WTC11 (cell line): ENCODE measurements at regions not wholly inside any gene's neighbourhood (a gene's known extent, or its start where the extent isn't known, plus 50 kb on each side); places are given as distances from the start of the nearest gene placed in this dataset.

ENCODE experiments used
- ATAC-seq: fragments of 200-7000 bp; cut with Tn5 transposase; 2 replicates; pipeline ENCODE4 v1.10.0; 2021; ENCODE audit warnings: mild to moderate bottlenecking, moderate library complexity
- CTCF ChIA-PET: fragments of 300-600 bp; sonication (Branson Sonifier 250); formaldehyde crosslinking; loops from one replicate; lab custom pipeline; 2021; ENCODE audit warnings: antibody characterized with exemption; lab: Charles Lee
- POLR2A ChIA-PET: fragments of 350-600 bp; sonication (Branson Sonifier 250); formaldehyde crosslinking; loops from one replicate; lab custom pipeline; 2021; ENCODE audit warnings: antibody characterized with exemption; lab: Charles Lee
- DNase-seq: peaks from one replicate; pipeline ENCODE4 v3.0.0; 2021; ENCODE audit warnings: low spot score
- H3K27ac Mint-ChIP-seq: 2 replicates; pipeline ENCODE4 v1.8.0; 2021; ENCODE audit warnings: mixed read lengths
- H3K27me3 Mint-ChIP-seq: 2 replicates; pipeline ENCODE4 v1.8.0; 2021; ENCODE audit warnings: low read depth, mild to moderate bottlenecking, moderate library complexity, mixed read lengths
- H3K36me3 Mint-ChIP-seq: 2 replicates; pipeline ENCODE4 v1.8.0; 2021; ENCODE audit warnings: mixed read lengths
- H3K4me1 Mint-ChIP-seq: 2 replicates; pipeline ENCODE4 v1.8.0; 2022; ENCODE audit warnings: mixed read lengths
- H3K4me3 Mint-ChIP-seq: 2 replicates; pipeline ENCODE4 v1.8.0; 2021; ENCODE audit warnings: mild to moderate bottlenecking, moderate library complexity, mixed read lengths
- H3K9me3 Mint-ChIP-seq: 2 replicates; pipeline ENCODE4 v1.8.0; 2021; ENCODE audit warnings: mixed read lengths
- ARID4B ChIP-seq: sonication (generic); formaldehyde crosslinking; IDR thresholded peaks from 2 replicates; pipeline ENCODE4 v1.8.0; 2023; ENCODE audit warnings: missing genetic modification reagents, mild to moderate bottlenecking, borderline replicate concordance
- CBFB ChIP-seq: sonication (generic); formaldehyde crosslinking; IDR thresholded peaks from 2 replicates; pipeline ENCODE4 v1.8.1; 2022; ENCODE audit warnings: mild to moderate bottlenecking, low read depth, missing genetic modification reagents
- E2F1 ChIP-seq: sonication (generic); formaldehyde crosslinking; IDR thresholded peaks from 2 replicates; pipeline ENCODE4 v1.8.0; 2022; ENCODE audit warnings: mild to moderate bottlenecking, missing genetic modification reagents
- EMX1 ChIP-seq: fragments of 250-450 bp; sonication (Bioruptor Pico); IDR thresholded peaks from 2 replicates; pipeline ENCODE4 v1.8.0; 2021; ENCODE audit warnings: mild to moderate bottlenecking
- ESRRA ChIP-seq: sonication (generic); formaldehyde crosslinking; IDR thresholded peaks from 2 replicates; pipeline ENCODE4 v1.8.1; 2022; ENCODE audit warnings: mild to moderate bottlenecking, missing genetic modification reagents, borderline replicate concordance
- GTF2I ChIP-seq: fragments of 250-450 bp; sonication (Bioruptor Pico); conservative IDR thresholded peaks from 2 replicates; pipeline ENCODE4 v1.4.0; 2021; ENCODE audit warnings: mild to moderate bottlenecking
- IRF2 ChIP-seq: sonication (generic); formaldehyde crosslinking; IDR thresholded peaks from 2 replicates; pipeline ENCODE4 v1.8.0; 2022; ENCODE audit warnings: low read depth, missing genetic modification reagents, borderline replicate concordance
- NFE2L1 ChIP-seq: sonication (generic); formaldehyde crosslinking; IDR thresholded peaks from 2 replicates; pipeline ENCODE4 v1.8.1; 2023; ENCODE audit warnings: missing genetic modification reagents
- NFYB ChIP-seq: sonication (generic); formaldehyde crosslinking; conservative IDR thresholded peaks from 2 replicates; pipeline ENCODE4 v1.8.0; 2022; ENCODE audit warnings: low read depth, missing genetic modification reagents
- RELA ChIP-seq: sonication (generic); formaldehyde crosslinking; IDR thresholded peaks from 2 replicates; pipeline ENCODE4 v1.8.1; 2022; ENCODE audit warnings: missing genetic modification reagents, mild to moderate bottlenecking, borderline replicate concordance
- SMAD4 ChIP-seq: sonication (generic); formaldehyde crosslinking; IDR thresholded peaks from 2 replicates; pipeline ENCODE4 v1.8.0; 2022; ENCODE audit warnings: mild to moderate bottlenecking, missing genetic modification reagents
- SP1 ChIP-seq: sonication (generic); formaldehyde crosslinking; conservative IDR thresholded peaks from 2 replicates; pipeline ENCODE4 v1.8.1; 2022; ENCODE audit warnings: missing genetic modification reagents
- ZBTB43 ChIP-seq: sonication (generic); formaldehyde crosslinking; IDR thresholded peaks from 2 replicates; pipeline ENCODE4 v1.8.1; 2023; ENCODE audit warnings: mild to moderate bottlenecking, missing genetic modification reagents
- ZNF219 ChIP-seq: sonication (generic); formaldehyde crosslinking; IDR thresholded peaks from 2 replicates; pipeline ENCODE4 v1.8.0; 2023; ENCODE audit warnings: missing genetic modification reagents, mild to moderate bottlenecking, borderline replicate concordance
- ZNF671 ChIP-seq: fragments of 250-450 bp; sonication (Bioruptor Pico); IDR thresholded peaks from 2 replicates; pipeline ENCODE4 v1.8.0; 2021; ENCODE audit warnings: mild to moderate bottlenecking
- TF ChIP-seq, protein P1 (sequence below): sonication (generic); formaldehyde crosslinking; IDR thresholded peaks from 2 replicates; pipeline ENCODE4 v1.8.1; 2022; ENCODE audit warnings: low read depth, missing genetic modification reagents, borderline replicate concordance
- TF ChIP-seq, protein P2 (sequence below): fragments of 250-450 bp; sonication (Bioruptor Pico); IDR thresholded peaks from 2 replicates; pipeline ENCODE4 v1.9.0; 2021; ENCODE audit warnings: mild to moderate bottlenecking
- TF ChIP-seq, protein P3 (sequence below): sonication (generic); formaldehyde crosslinking; IDR thresholded peaks from 2 replicates; pipeline ENCODE4 v1.8.0; 2023; ENCODE audit warnings: mild to moderate bottlenecking, missing genetic modification reagents
- TF ChIP-seq, protein P4 (sequence below): sonication (generic); formaldehyde crosslinking; IDR thresholded peaks from 2 replicates; pipeline ENCODE4 v1.8.1; 2023; ENCODE audit warnings: mild to moderate bottlenecking, missing genetic modification reagents

DNA sequence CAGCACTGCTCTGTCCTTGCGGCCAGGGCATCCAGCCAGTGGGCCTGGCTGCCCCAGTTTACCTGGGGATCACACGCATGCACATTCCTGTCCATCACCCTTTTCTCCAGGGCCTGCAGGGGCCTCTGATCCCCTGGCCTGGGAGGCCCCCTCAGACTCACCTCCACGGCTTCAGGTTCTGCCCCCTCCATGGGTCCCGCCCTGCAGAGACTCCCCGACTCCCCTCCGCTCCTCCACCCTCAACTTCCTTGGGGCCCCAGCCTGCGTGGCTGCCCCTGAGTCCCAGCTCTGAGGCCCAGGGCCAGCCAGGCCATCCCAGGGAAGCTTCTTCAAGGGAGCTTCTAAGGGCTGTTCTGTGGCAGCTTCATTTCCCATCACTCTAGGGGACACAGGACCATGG is 324.1 kb downstream of the TCERG1L start:
- H3K27ac Mint-ChIP-seq = no peak overlapping the region
- H3K9me3 Mint-ChIP-seq = peaks cover 66% of the 10 kb centered on the region
- DNase-seq = no peak
- CTCF ChIA-PET = no interaction called here
- POLR2A ChIA-PET = no interaction called here
- peaks cover 4% of the 10 kb centered on the region; the same call in 1 of the 2 replicates for H3K27me3 Mint-ChIP-seq
- TF ChIP-seq RELA = no peak
- no peak for TF ChIP-seq ZNF671 (CRISPR knock-in tag)
- TF ChIP-seq, protein P1, sequence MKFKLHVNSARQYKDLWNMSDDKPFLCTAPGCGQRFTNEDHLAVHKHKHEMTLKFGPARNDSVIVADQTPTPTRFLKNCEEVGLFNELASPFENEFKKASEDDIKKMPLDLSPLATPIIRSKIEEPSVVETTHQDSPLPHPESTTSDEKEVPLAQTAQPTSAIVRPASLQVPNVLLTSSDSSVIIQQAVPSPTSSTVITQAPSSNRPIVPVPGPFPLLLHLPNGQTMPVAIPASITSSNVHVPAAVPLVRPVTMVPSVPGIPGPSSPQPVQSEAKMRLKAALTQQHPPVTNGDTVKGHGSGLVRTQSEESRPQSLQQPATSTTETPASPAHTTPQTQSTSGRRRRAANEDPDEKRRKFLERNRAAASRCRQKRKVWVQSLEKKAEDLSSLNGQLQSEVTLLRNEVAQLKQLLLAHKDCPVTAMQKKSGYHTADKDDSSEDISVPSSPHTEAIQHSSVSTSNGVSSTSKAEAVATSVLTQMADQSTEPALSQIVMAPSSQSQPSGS (CRISPR knock-in tag) = no peak
- no peak for TF ChIP-seq ZNF219 (CRISPR knock-in tag)
- TF ChIP-seq, protein P2, sequence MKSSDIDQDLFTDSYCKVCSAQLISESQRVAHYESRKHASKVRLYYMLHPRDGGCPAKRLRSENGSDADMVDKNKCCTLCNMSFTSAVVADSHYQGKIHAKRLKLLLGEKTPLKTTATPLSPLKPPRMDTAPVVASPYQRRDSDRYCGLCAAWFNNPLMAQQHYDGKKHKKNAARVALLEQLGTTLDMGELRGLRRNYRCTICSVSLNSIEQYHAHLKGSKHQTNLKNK (CRISPR knock-in tag) = no peak
- TF ChIP-seq, protein P3, sequence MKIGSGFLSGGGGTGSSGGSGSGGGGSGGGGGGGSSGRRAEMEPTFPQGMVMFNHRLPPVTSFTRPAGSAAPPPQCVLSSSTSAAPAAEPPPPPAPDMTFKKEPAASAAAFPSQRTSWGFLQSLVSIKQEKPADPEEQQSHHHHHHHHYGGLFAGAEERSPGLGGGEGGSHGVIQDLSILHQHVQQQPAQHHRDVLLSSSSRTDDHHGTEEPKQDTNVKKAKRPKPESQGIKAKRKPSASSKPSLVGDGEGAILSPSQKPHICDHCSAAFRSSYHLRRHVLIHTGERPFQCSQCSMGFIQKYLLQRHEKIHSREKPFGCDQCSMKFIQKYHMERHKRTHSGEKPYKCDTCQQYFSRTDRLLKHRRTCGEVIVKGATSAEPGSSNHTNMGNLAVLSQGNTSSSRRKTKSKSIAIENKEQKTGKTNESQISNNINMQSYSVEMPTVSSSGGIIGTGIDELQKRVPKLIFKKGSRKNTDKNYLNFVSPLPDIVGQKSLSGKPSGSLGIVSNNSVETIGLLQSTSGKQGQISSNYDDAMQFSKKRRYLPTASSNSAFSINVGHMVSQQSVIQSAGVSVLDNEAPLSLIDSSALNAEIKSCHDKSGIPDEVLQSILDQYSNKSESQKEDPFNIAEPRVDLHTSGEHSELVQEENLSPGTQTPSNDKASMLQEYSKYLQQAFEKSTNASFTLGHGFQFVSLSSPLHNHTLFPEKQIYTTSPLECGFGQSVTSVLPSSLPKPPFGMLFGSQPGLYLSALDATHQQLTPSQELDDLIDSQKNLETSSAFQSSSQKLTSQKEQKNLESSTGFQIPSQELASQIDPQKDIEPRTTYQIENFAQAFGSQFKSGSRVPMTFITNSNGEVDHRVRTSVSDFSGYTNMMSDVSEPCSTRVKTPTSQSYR = no peak
- TF ChIP-seq EMX1 = no peak
- no peak for TF ChIP-seq SP1 (CRISPR knock-in tag)
- TF ChIP-seq IRF2 (CRISPR knock-in tag) = no peak
- TF ChIP-seq, all 79 proteins: peak for 0
- H3K4me1 Mint-ChIP-seq = no peaks in the 10 kb centered on the region
- no peak for ATAC-seq
- H3K36me3 Mint-ChIP-seq = peaks cover 70% of the 10 kb centered on the region
- H3K4me3 Mint-ChIP-seq = no peak overlapping the region

DNA sequence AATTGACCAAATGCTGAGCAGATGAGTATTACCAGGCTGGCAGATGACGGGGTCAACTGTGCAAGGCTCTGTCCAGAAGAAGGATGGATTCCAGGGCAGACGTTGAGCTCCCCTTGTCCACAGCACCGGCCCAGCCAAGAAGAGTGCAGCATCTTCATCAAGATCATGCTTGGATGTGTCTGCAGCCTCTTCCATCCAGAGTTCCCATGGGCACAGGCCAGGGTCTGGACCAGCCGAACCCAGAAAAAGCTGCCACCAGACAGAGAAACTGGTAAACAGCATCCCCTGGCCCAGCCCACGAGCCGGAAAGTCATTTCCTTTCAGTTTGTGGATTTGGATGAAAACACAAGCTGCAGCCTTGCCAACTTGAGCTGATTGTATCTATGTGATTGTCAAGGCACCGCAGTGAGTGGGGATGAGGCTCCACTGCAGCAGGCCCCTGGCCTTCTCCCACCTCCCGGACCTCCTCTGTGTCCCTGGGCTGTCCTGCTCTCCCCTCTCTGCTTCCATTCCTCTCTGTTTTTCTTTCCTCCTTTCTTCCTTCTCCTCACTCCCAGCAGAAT is 321.8 kb downstream of the TCERG1L start:
- CTCF ChIA-PET = no interaction called here
- H3K9me3 Mint-ChIP-seq = peaks cover 60% of the 10 kb centered on the region
- no peak overlapping the region for H3K4me3 Mint-ChIP-seq
- POLR2A ChIA-PET = no interaction called here
- no peak for DNase-seq
- H3K4me1 Mint-ChIP-seq = no peaks in the 10 kb centered on the region
- peaks cover 3% of the 10 kb centered on the region; the same call in 1 of the 2 replicates for H3K27me3 Mint-ChIP-seq
- no peak overlapping the region for H3K27ac Mint-ChIP-seq
- no peak for ATAC-seq
- peaks cover 70% of the 10 kb centered on the region for H3K36me3 Mint-ChIP-seq
- TF ChIP-seq CBFB = no peak
- no peak for TF ChIP-seq E2F1 (CRISPR knock-in tag)
- TF ChIP-seq NFE2L1 (CRISPR knock-in tag) = no peak
- no peak for TF ChIP-seq NFYB (CRISPR knock-in tag)
- TF ChIP-seq, protein P4, sequence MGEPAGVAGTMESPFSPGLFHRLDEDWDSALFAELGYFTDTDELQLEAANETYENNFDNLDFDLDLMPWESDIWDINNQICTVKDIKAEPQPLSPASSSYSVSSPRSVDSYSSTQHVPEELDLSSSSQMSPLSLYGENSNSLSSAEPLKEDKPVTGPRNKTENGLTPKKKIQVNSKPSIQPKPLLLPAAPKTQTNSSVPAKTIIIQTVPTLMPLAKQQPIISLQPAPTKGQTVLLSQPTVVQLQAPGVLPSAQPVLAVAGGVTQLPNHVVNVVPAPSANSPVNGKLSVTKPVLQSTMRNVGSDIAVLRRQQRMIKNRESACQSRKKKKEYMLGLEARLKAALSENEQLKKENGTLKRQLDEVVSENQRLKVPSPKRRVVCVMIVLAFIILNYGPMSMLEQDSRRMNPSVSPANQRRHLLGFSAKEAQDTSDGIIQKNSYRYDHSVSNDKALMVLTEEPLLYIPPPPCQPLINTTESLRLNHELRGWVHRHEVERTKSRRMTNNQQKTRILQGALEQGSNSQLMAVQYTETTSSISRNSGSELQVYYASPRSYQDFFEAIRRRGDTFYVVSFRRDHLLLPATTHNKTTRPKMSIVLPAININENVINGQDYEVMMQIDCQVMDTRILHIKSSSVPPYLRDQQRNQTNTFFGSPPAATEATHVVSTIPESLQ (CRISPR knock-in tag) = no peak
- TF ChIP-seq SMAD4 = no peak
- no peak for TF ChIP-seq ZBTB43 (CRISPR knock-in tag)
- no peak for TF ChIP-seq ESRRA
- no peak for TF ChIP-seq GTF2I
- TF ChIP-seq ARID4B (CRISPR knock-in tag) = no peak
